Ascending aorta (tissue), 2 donors: ENCODE measurements at regions not wholly inside any gene's neighbourhood (a gene's known extent, or its start where the extent isn't known, plus 50 kb on each side); places are given as distances from the start of the nearest gene placed in this dataset.

ENCODE experiments used
- DNase-seq, 2 donors: peaks; one replicate each; pipeline ENCODE4 v3.0.0-alpha.2; 2019; ENCODE audit warnings: low spot score in 2 of 2
- H3K27ac ChIP-seq, 2 donors: fragments of 200-600 bp; sonication (generic); one replicate each; pipeline ENCODE4 v1.5.1; 2016 to 2017; ENCODE audit warnings: mild to moderate bottlenecking in 1 of 2
- H3K27me3 ChIP-seq: fragments of 200-600 bp; sonication (generic); one replicate; pipeline ENCODE4 v1.5.1; 2017
- H3K36me3 ChIP-seq, 2 donors: fragments of 200-600 bp; sonication (generic); one replicate each; pipeline ENCODE4 v1.5.1; 2016
- H3K4me1 ChIP-seq, 2 donors: fragments of 200-600 bp; sonication (generic); one replicate each; pipeline ENCODE4 v1.5.1; 2016 to 2017; ENCODE audit warnings: mild to moderate bottlenecking in 1 of 2
- H3K4me3 ChIP-seq, 2 donors: fragments of 200-600 bp; sonication (generic); one replicate each; pipeline ENCODE4 v1.5.1; 2016 to 2017; ENCODE audit warnings: mild to moderate bottlenecking in 1 of 2
- H3K9me3 ChIP-seq, 2 donors: fragments of 200-600 bp; sonication (generic); one replicate each; pipeline ENCODE4 v1.5.1; 2016
- CTCF ChIP-seq, 3 experiments: fragments of 200-600 bp in 2 of 3; fragments of 450-650 bp in 1 of 3; sonication (generic) in 2 of 3; IDR thresholded peaks; one replicate each; pipeline ENCODE4 v1.5.1; 2016 to 2019; ENCODE audit warnings: antibody characterized with exemption in 3 of 3, mild to moderate bottlenecking in 1 of 3, moderate library complexity in 1 of 3
- intact Hi-C: fragments of 100-400 bp; cut with DNase I; formaldehyde crosslinking; loops from one replicate; pipeline ENCODE4 v1.15.1; 2023

DNA sequence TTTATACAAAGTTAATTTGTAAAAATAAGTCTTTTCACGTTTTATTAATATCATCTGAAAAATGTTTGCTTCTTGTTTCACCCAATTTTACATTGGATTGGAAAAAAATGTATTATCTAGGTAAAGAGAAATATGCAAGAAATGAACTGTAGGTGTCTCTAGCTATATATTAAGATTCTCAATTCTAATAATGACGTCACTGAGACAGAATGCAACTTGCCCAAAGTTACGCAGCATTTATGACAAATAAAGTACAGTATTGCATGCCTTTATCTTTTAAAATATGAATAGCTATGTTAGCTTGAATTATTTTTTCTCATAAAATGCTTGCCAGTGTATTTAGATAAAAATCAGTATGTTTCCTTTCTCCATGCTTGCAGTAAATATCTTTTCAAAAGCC is 728.8 kb downstream of the RERGL start:
- H3K27ac ChIP-seq, result no peak overlapping the region
- intact Hi-C loops, result no loop called here
- H3K4me1 ChIP-seq, result no peaks in the 10 kb centered on the region
- no peaks in the 10 kb centered on the region for H3K27me3 ChIP-seq
- H3K36me3 ChIP-seq, result no peaks in the 10 kb centered on the region
- H3K4me3 ChIP-seq, result no peak overlapping the region
- no peak for TF ChIP-seq CTCF (IDR thresholded peaks at IDR 0.05)
- no peaks in the 10 kb centered on the region for H3K9me3 ChIP-seq
- DNase-seq, result no peak

DNA sequence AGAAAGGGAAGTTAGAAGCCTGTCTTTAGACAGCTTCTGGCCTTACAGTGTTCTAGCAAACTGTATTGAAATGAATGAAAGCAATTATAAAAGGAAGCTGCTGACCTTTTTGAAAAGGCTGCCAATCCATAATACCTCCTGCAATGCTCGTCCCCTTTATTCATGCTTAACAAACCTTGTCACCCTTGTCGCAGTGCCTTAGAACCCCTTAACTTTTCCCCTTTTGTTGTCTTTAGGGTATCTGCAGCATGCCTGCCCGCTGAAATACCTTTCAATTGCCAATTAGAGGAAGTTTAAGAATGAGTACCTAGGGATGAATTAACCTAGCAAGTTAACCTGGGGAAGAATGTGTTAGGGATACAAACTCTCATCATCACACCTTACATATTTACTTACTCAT is 731.2 kb downstream of the RERGL start:
- Histone ChIP-seq H3K36me3 (no peaks in the 10 kb centered on the region), H3K4me3 (no peak overlapping the region), H3K27me3 (no peaks in the 10 kb centered on the region), H3K27ac (no peak overlapping the region), H3K9me3 (no peaks in the 10 kb centered on the region), H3K4me1 (no peaks in the 10 kb centered on the region)
- DNase-seq, result no peak
- TF ChIP-seq CTCF (IDR thresholded peaks at IDR 0.05), result no peak
- intact Hi-C loops, result no loop called here

- Histone ChIP-seq H3K4me3 (no peak overlapping the region), H3K36me3 (no peaks in the 10 kb centered on the region)
- intact Hi-C loops, result no loop called here
Measured at GRCh38 chr12:17357396-17357795, 732.6 kb downstream of the RERGL start.

GRCh38 chr12:17352164-17352563 is 737.8 kb downstream of the RERGL start:
- Histone ChIP-seq H3K4me1 (no peaks in the 10 kb centered on the region), H3K27me3 (no peaks in the 10 kb centered on the region), H3K36me3 (no peaks in the 10 kb centered on the region), H3K27ac (no peak overlapping the region), H3K4me3 (no peak overlapping the region), H3K9me3 (no peaks in the 10 kb centered on the region)
- DNase-seq, result no peak
- TF ChIP-seq CTCF (IDR thresholded peaks at IDR 0.05), result no peak
- intact Hi-C loops, result no loop called here

More at GRCh38 chr12:17357396-17357795, 732.6 kb downstream of the RERGL start:
- DNase-seq, result no peak
- H3K27ac ChIP-seq, result no peak overlapping the region
- H3K4me1 ChIP-seq, result no peaks in the 10 kb centered on the region
- TF ChIP-seq CTCF (IDR thresholded peaks at IDR 0.05), result no peak
- no peaks in the 10 kb centered on the region for H3K9me3 ChIP-seq
- no peaks in the 10 kb centered on the region for H3K27me3 ChIP-seq

DNA sequence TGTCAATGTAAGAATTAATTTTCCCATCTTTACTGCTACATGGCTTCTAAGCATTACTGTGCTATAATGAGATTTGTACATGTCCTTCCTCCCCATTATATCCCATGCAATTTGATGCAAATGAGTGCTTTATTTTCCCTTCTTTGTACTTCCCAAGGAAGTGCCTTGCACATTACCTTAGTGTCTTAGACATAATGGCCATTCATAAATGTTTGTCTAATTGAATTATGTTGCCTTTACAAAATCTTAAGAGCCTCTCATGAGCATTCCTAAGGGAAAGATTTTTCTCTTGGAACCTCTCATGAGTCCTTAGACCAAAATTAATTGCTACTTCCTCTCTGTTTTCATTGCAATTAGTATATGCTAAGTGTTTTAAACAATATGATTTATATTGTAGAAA is 741.7 kb downstream of the RERGL start:
- TF ChIP-seq CTCF (IDR thresholded peaks at IDR 0.05), result no peak
- no peaks in the 10 kb centered on the region for H3K9me3 ChIP-seq
- H3K4me3 ChIP-seq, result no peak overlapping the region
- intact Hi-C loops, result no loop called here
- no peaks in the 10 kb centered on the region for H3K27me3 ChIP-seq
- DNase-seq, result no peak
- no peaks in the 10 kb centered on the region for H3K36me3 ChIP-seq
- no peaks in the 10 kb centered on the region for H3K4me1 ChIP-seq
- no peak overlapping the region for H3K27ac ChIP-seq

DNA sequence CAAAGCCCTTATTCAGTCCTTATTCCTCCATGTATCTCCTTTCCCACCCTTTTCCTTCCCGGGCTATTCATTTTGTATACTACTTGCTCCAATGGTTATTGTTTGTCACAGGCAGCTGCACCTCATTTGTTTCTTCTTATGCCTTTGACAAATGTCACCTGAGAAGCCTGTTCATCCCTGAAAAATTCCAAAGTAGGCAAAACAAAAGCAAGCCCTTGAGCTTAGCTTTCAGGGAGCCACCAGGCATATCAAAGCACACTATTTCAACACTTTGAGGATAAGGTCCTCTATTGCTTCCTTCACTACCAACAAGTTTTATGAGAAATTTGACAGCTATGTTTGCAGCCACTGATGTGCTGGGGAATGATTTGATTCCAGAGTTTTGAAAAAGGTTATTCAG is 738.7 kb upstream of the LMO3 start:
- DNase-seq, result no peak
- no peaks in the 10 kb centered on the region for H3K36me3 ChIP-seq
- no peaks in the 10 kb centered on the region for H3K27me3 ChIP-seq
- no peak overlapping the region for H3K4me3 ChIP-seq
- H3K4me1 ChIP-seq, result no peaks in the 10 kb centered on the region
- intact Hi-C loops, result no loop called here
- TF ChIP-seq CTCF (IDR thresholded peaks at IDR 0.05), result no peak
- no peak overlapping the region for H3K27ac ChIP-seq
- H3K9me3 ChIP-seq, result no peaks in the 10 kb centered on the region
